ENCODE measurements at regions not wholly inside any gene's neighbourhood (a gene's known extent, or its start where the extent isn't known, plus 50 kb on each side); places are given as distances from the start of the nearest gene placed in this dataset.

DNA sequence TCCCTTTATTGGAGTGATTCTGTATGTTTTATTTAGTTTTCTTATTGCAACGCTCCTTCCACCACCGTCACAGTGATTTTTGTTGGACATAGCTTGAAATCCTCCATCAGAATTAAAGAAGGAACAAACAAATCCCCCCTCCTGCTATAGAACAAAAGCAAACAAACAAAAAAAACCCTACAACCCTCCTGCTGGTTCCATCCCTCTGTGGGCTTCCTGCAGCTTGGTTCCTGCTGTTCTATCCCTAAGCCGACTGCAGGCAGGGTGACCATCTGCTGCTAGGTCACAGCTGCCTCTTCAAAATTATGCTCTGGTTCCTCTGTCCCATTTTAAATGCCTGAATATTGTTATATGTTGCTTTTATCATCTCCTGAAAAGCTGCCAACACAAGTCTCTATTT, 116.8 kb upstream of the AGA start:
- TF ChIP-seq, protein P1, sequence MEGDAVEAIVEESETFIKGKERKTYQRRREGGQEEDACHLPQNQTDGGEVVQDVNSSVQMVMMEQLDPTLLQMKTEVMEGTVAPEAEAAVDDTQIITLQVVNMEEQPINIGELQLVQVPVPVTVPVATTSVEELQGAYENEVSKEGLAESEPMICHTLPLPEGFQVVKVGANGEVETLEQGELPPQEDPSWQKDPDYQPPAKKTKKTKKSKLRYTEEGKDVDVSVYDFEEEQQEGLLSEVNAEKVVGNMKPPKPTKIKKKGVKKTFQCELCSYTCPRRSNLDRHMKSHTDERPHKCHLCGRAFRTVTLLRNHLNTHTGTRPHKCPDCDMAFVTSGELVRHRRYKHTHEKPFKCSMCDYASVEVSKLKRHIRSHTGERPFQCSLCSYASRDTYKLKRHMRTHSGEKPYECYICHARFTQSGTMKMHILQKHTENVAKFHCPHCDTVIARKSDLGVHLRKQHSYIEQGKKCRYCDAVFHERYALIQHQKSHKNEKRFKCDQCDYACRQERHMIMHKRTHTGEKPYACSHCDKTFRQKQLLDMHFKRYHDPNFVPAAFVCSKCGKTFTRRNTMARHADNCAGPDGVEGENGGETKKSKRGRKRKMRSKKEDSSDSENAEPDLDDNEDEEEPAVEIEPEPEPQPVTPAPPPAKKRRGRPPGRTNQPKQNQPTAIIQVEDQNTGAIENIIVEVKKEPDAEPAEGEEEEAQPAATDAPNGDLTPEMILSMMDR (IDR thresholded peaks at IDR 0.05 in 4 of 5, conservative IDR thresholded peaks at IDR 0.05 in 1 of 5): no peak
- TF ChIP-seq POLR2A (IDR thresholded peaks at IDR 0.05): no peak

All from gastrocnemius medialis (tissue), 4 donors.